ENCODE measurements at regions not wholly inside any gene's neighbourhood (a gene's known extent, or its start where the extent isn't known, plus 50 kb on each side); places are given as distances from the start of the nearest gene placed in this dataset.

- TF ChIP-seq CTCF (IDR thresholded peaks at IDR 0.05; ENCODE audit: low read length) (no peak), EZH2 (IDR thresholded peaks at IDR 0.05; ENCODE audit: borderline replicate concordance, low read length) (no peak)
These were observed 59.5 kb upstream of the RALGPS2 start for GRCh38 chr1:178665579-178665978.
